Erythroblast (primary cell): ENCODE measurements at regions not wholly inside any gene's neighbourhood (a gene's known extent, or its start where the extent isn't known, plus 50 kb on each side); places are given as distances from the start of the nearest gene placed in this dataset.
"Not testable (repeated sequence)": the region's sequence is repeated elsewhere in the genome, so short reads cannot be mapped to it uniquely, and the experiment has no call there.

ENCODE experiments used
- DNase-seq, 2 experiments: peaks; one replicate each; lab custom pipeline; 2025; lab: John Stamatoyannopoulos, UW
- GATA1 ChIP-seq: IDR thresholded peaks from 2 replicates; pipeline ENCODE4 v1.6.1; 2011; ENCODE audit warnings: low read depth, mild to moderate bottlenecking, control low read depth, low read length, moderate library complexity
- POLR2A ChIP-seq: IDR thresholded peaks from 2 replicates; pipeline ENCODE4 v1.6.1; 2011; ENCODE audit warnings: mild to moderate bottlenecking, low read length

DNA sequence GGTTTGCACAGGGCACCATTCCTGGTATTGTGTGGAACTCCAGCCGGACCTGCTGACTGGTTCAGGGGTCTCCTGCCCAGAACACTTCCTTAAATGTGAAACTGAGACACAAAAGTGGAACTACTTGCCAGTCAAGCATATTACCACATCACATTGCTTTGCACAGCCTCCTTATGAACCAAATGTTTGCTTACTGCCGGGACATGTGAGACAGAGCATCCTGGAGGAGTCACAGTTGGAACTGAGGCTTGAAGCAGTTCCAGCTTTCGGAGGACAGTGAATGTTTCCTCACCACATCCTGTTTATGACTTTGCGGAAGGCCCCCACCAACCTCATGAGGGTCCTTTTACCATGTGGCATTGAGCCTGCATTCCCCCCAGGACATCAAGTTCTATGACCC is 105.8 kb upstream of the ARHGAP42 start:
- no peak for DNase-seq

GRCh38 chr11:100584201-100584985 is 102.7 kb upstream of the ARHGAP42 start:
- no peak for DNase-seq
- TF ChIP-seq POLR2A (no peak), GATA1 (no peak)

More for the DNA sequence above, 105.8 kb upstream of the ARHGAP42 start:
- TF ChIP-seq POLR2A = no peak
- no peak for TF ChIP-seq GATA1

DNA sequence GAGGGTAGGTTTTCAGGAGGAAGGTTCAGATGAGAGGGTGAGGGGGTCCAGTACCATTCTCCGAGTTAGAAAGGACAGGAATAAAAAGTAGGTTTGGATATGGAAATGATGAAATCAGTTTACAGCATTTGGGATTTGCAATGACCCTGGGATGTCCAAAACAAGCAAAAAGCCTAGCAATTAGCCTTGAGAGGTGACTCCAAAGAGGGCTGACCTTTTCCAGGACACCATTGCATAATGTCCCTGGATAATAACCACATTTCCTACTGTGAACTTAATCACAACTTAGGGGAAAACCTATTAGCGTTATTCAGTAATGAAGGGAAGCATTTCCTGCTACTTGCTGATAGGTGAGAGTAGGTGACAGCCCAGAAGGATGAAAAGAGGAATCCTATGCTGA is 101.4 kb upstream of the ARHGAP42 start:
- no peak for TF ChIP-seq GATA1
- no peak for TF ChIP-seq POLR2A
- DNase-seq = no peak

GRCh38 chr11:100586361-100587101 is 100.6 kb upstream of the ARHGAP42 start:
- TF ChIP-seq GATA1 (no peak), POLR2A (no peak)
- DNase-seq = no peak

GRCh38 chr11:100592619-100593260 is 94.3 kb upstream of the ARHGAP42 start:
- TF ChIP-seq GATA1 (no peak), POLR2A (no peak)
- DNase-seq = no peak

- no peak for DNase-seq
- TF ChIP-seq POLR2A (no peak), GATA1 (no peak)
Observed at GRCh38 chr11:100593291-100593690, 93.8 kb upstream of the ARHGAP42 start.

DNA sequence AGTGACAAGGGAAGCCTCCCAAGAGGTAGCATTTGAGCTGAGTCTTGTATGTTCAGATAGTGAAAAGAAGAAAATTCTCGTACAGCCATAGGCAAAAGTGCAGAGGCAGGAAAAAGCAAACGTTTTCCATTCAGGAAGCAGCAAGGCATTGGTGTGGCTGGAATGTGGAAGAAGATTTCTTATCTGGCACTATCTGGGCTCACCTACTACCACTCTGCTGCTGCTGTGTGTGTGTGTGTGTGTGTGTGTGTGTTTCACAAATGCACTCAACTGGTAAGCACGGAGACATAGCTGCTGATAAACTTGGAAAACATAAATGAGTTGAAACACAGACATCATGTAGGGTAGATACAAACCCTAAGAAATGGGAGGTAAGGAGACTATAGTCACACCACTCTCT is 92.8 kb upstream of the ARHGAP42 start:
- TF ChIP-seq POLR2A (no peak), GATA1 (no peak)
- DNase-seq = no peak

DNA sequence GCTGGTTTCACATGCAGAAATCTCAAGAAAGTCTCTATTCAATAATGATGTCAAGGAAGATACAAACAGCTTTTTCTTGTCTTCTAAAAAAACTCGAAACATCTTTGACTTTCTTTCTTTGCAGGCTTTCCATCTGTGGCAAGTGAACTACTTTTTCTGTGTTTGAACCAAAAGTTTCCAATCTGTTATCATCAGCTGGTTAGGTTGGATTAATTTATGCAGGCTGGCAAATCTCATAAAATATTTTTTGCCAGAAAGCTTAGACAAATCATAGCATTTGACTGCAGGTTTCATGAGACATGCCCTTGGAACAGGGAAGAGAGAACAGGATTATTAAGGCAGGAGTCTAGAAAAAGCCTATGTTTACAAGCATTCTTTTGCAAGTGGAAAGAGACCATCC is 86.1 kb upstream of the ARHGAP42 start:
- no peak for TF ChIP-seq GATA1
- TF ChIP-seq POLR2A = no peak
- DNase-seq = no peak

- DNase-seq = no peak
- TF ChIP-seq GATA1 (no peak), POLR2A (no peak)
Observed at GRCh38 chr11:100602716-100603115, 84.4 kb upstream of the ARHGAP42 start.

- not testable (repeated sequence) for DNase-seq
Observed at GRCh38 chr11:100607761-100608160, 79.3 kb upstream of the ARHGAP42 start.

- DNase-seq = no peak
- TF ChIP-seq POLR2A (no peak), GATA1 (no peak)
Observed at GRCh38 chr11:100612766-100613165, 74.3 kb upstream of the ARHGAP42 start.

DNA sequence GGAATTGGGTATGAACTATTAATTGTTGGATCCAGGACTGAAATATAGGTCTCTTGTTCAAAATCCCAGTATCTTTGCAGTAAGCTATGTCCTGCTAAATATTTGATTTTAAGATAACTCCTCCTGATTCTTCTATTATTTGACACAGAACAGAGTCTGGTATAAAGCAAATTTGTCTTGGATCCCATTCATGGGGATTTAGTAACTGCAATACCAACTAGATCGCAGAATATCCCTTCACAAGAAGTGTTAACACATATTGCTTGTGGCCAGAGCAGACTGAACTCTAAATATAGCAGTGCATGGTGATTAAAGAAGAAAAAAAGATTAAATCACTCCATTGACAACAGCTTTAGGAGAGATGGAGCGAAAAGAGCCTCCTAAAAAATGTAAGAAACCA is 68.2 kb upstream of the ARHGAP42 start:
- DNase-seq = no peak
- TF ChIP-seq GATA1 (no peak), POLR2A (no peak)

GRCh38 chr11:100619484-100619883 is 67.6 kb upstream of the ARHGAP42 start:
- TF ChIP-seq POLR2A (no peak), GATA1 (no peak)
- DNase-seq = no peak

DNA sequence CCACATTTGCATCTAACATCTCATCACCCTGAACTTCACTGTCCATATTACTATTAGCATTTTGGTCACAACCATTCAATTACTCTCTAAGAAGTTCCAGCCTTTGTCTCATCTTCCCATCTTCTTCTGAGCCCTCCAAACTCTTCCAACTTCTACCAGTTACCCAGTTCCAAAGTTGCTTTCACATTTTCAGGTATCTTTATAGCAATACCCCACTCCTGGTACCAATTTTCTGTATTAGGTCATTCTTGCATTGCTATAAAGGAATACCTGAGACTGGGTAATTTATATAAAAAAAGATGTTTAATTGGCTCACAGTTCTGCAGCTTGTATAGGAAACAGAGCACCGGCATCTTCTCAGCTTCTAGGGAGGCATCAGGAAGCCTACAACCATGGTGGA is 64.7 kb upstream of the ARHGAP42 start:
- TF ChIP-seq POLR2A = no peak
- TF ChIP-seq GATA1 = no peak
- DNase-seq = no peak

- TF ChIP-seq POLR2A = no peak
- no peak for TF ChIP-seq GATA1
- no peak for DNase-seq
Observed at GRCh38 chr11:100624346-100624745, 62.7 kb upstream of the ARHGAP42 start.
